ENCODE measurements at regions not wholly inside any gene's neighbourhood (a gene's known extent, or its start where the extent isn't known, plus 50 kb on each side); places are given as distances from the start of the nearest gene placed in this dataset.
A peak's percentile ranks its signal among the peaks of the same experiment; 100 is the strongest.

- DNase-seq (ENCODE audit: low read depth in 2 of 2): no peak
- H3K4me3 ChIP-seq (replicated peaks in 1 of 2; ENCODE audit: low read depth in 2 of 2, low read length in 2 of 2): no peak overlapping the region
- TF ChIP-seq CTCF (IDR thresholded peaks at IDR 0.05; ENCODE audit: low read depth, low read length): no peak
Observed at GRCh38 chr5:135141303-135142268, 107.6 kb upstream of the PITX1 start.

GRCh38 chr5:135140446-135141204 lies 106.6 kb upstream of the PITX1 start:
- no peak overlapping the region for H3K4me3 ChIP-seq (replicated peaks in 1 of 2; ENCODE audit: low read depth in 2 of 2, low read length in 2 of 2)
- DNase-seq (ENCODE audit: low read depth in 2 of 2): peak; percentile 22 to 31
- TF ChIP-seq CTCF (IDR thresholded peaks at IDR 0.05; ENCODE audit: low read depth, low read length): no peak

GRCh38 chr5:135139381-135140134 lies 105.5 kb upstream of the PITX1 start:
- TF ChIP-seq CTCF (IDR thresholded peaks at IDR 0.05; ENCODE audit: low read depth, low read length): no peak
- H3K4me3 ChIP-seq (replicated peaks in 1 of 2; ENCODE audit: low read depth in 2 of 2, low read length in 2 of 2): no peak overlapping the region
- DNase-seq (ENCODE audit: low read depth in 2 of 2): peak; percentile 75

GRCh38 chr5:135138116-135138850 lies 104.3 kb upstream of the PITX1 start:
- DNase-seq (ENCODE audit: low read depth in 2 of 2): no peak
- TF ChIP-seq CTCF (IDR thresholded peaks at IDR 0.05; ENCODE audit: low read depth, low read length): no peak
- no peak overlapping the region for H3K4me3 ChIP-seq (replicated peaks in 1 of 2; ENCODE audit: low read depth in 2 of 2, low read length in 2 of 2)

- no peak for TF ChIP-seq CTCF (IDR thresholded peaks at IDR 0.05; ENCODE audit: low read depth, low read length)
Observed at GRCh38 chr5:135137146-135137915, 103.3 kb upstream of the PITX1 start.

More at GRCh38 chr5:135137146-135137915, 103.3 kb upstream of the PITX1 start:
- DNase-seq (ENCODE audit: low read depth in 2 of 2): no peak
- H3K4me3 ChIP-seq (replicated peaks in 1 of 2; ENCODE audit: low read depth in 2 of 2, low read length in 2 of 2): no peak overlapping the region

Data from cardiac fibroblast (primary cell).